ENCODE measurements at regions not wholly inside any gene's neighbourhood (a gene's known extent, or its start where the extent isn't known, plus 50 kb on each side); places are given as distances from the start of the nearest gene placed in this dataset.

GRCh38 chr11:88042238-88042637, 133.0 kb downstream of the RAB38 start:
- Histone ChIP-seq H3K9me3 (ENCODE audit: control insufficient read depth in 1 of 2, insufficient read depth in 1 of 2, low read depth in 1 of 2, low read length in 2 of 2) (no peaks in the 10 kb centered on the region), H3K9me2 (ENCODE audit: insufficient read depth) (no peaks in the 10 kb centered on the region), H3K4me3 (replicated peaks in 1 of 2; ENCODE audit: low read depth in 1 of 2, low read length in 2 of 2) (no peak overlapping the region), H3K27me3 (ENCODE audit: insufficient read depth, low read length) (peaks cover 4% of the 10 kb centered on the region; the same call in 1 of the 2 replicates), H2AFZ (ENCODE audit: low read depth, low read length, poor library complexity, severe bottlenecking) (no peak overlapping the region), H3K9ac (ENCODE audit: low read length) (no peak overlapping the region), H4K20me1 (ENCODE audit: insufficient read depth) (no peaks in the 10 kb centered on the region), H3K36me3 (ENCODE audit: control insufficient read depth in 1 of 2, insufficient read depth in 2 of 2, low read length in 2 of 2) (no peaks in the 10 kb centered on the region), H3K4me1 (ENCODE audit: control insufficient read depth in 1 of 2, insufficient read depth in 2 of 2, low read length in 2 of 2) (no peaks in the 10 kb centered on the region), H3K4me2 (ENCODE audit: low read length) (no peak overlapping the region), H3K79me2 (ENCODE audit: insufficient read depth, low read length) (no peaks in the 10 kb centered on the region), H3K27ac (ENCODE audit: low read depth, low read length) (no peak overlapping the region)
- intact Hi-C loops (cut with micrococcal nuclease) = no loop called here
- TF ChIP-seq JUND (IDR thresholded peaks at IDR 0.05) (no peak), POLR2A (IDR thresholded peaks at IDR 0.05; ENCODE audit: borderline replicate concordance, extremely low read depth, insufficient read depth, insufficient read length) (no peak), ZFX (IDR thresholded peaks at IDR 0.05) (no peak), MAX (IDR thresholded peaks at IDR 0.05) (no peak), ZBTB33 (IDR thresholded peaks at IDR 0.05; ENCODE audit: extremely low read depth, insufficient replicate concordance, low read length) (no peak), EZH2 (IDR thresholded peaks at IDR 0.05) (no peak), EZH2phosphoT487 (IDR thresholded peaks at IDR 0.05; ENCODE audit: borderline replicate concordance) (no peak), CEBPB (IDR thresholded peaks at IDR 0.05; ENCODE audit: low read depth) (no peak), EGR1 (IDR thresholded peaks at IDR 0.05; ENCODE audit: low read depth) (no peak), SP1 (IDR thresholded peaks at IDR 0.05; ENCODE audit: low read depth) (no peak), ATF3 (IDR thresholded peaks at IDR 0.05) (no peak), FOSL1 (IDR thresholded peaks at IDR 0.05; ENCODE audit: low read depth) (no peak), CBX3 (IDR thresholded peaks at IDR 0.05; ENCODE audit: low read depth) (no peak), RAD21 (IDR thresholded peaks at IDR 0.05; ENCODE audit: low read depth) (no peak), ZNF274 (IDR thresholded peaks at IDR 0.05; ENCODE audit: low read depth, low read length) (no peak), CTCF (IDR thresholded peaks at IDR 0.05 in 2 of 3, conservative IDR thresholded peaks at IDR 0.05 in 1 of 3; ENCODE audit: borderline replicate concordance in 1 of 3, insufficient read depth in 1 of 3, low read depth in 2 of 3, low read length in 2 of 3) (no peak)
- ChIA-PET RAD21 (ENCODE audit: low non-redundant PET in 1 of 2, low total read pairs in 2 of 2, uncharacterized antibody in 2 of 2, unreplicated experiment in 2 of 2) (no interaction called here), POLR2A (no interaction called here), CTCF (no interaction called here)
- no peak for DNase-seq (ENCODE audit: low read depth, low spot score)
- no TSS peak for BruUV-seq (replicated peaks)
- no peak for ATAC-seq

Measured in HCT116 (cell line).